ENCODE measurements at regions not wholly inside any gene's neighbourhood (a gene's known extent, or its start where the extent isn't known, plus 50 kb on each side); places are given as distances from the start of the nearest gene placed in this dataset.
"Not testable (repeated sequence)": the region's sequence is repeated elsewhere in the genome, so short reads cannot be mapped to it uniquely, and the experiment has no call there.

- H3K9me3 ChIP-seq (replicated peaks in 1 of 3): no peaks in the 10 kb centered on the region
- no peak for TF ChIP-seq CTCF (IDR thresholded peaks at IDR 0.05)
- no peak for TF ChIP-seq POLR2A (IDR thresholded peaks at IDR 0.05)
- H3K4me1 ChIP-seq (replicated peaks in 1 of 2): no peaks in the 10 kb centered on the region
- intact Hi-C loops (cut with DNase I): no loop called here
- H3K36me3 ChIP-seq (replicated peaks in 1 of 2): no peaks in the 10 kb centered on the region
- no peak overlapping the region for H3K27ac ChIP-seq
- 82 to 89% (median 84%) methylated on average over 15 of the region's 15 CpGs for WGBS, 4 donors
- no peak for DNase-seq
- no peaks in the 10 kb centered on the region for H3K27me3 ChIP-seq
- no peak overlapping the region for H3K4me3 ChIP-seq
These were observed 272.5 kb downstream of the SHOX start for GRCh38 chrX:903116-903515.

GRCh38 chrX:896256-896655, 265.7 kb downstream of the SHOX start:
- no peak for DNase-seq
- Histone ChIP-seq H3K27ac (no peak overlapping the region), H3K27me3 (no peaks in the 10 kb centered on the region), H3K4me3 (no peak overlapping the region), H3K36me3 (replicated peaks in 1 of 2) (no peaks in the 10 kb centered on the region), H3K9me3 (replicated peaks in 1 of 3) (no peaks in the 10 kb centered on the region), H3K4me1 (replicated peaks in 1 of 2) (no peaks in the 10 kb centered on the region)
- intact Hi-C loops (cut with DNase I): no loop called here
- 71 to 86% (median 79%) methylated on average over 3 of the region's 3 CpGs for WGBS, 4 donors
- TF ChIP-seq POLR2A (IDR thresholded peaks at IDR 0.05) (no peak), CTCF (IDR thresholded peaks at IDR 0.05) (no peak)

GRCh38 chrX:889966-890651, 259.5 kb downstream of the SHOX start:
- TF ChIP-seq CTCF (IDR thresholded peaks at IDR 0.05) (no peak), POLR2A (IDR thresholded peaks at IDR 0.05) (no peak)
- WGBS, 4 donors: 78 to 88% (median 82%) methylated on average over 5 of the region's 5 CpGs
- no peaks in the 10 kb centered on the region for H3K27me3 ChIP-seq
- no peak overlapping the region for H3K4me3 ChIP-seq
- intact Hi-C loops (cut with DNase I): no loop called here
- no peaks in the 10 kb centered on the region for H3K4me1 ChIP-seq (replicated peaks in 1 of 2)
- no peak overlapping the region for H3K27ac ChIP-seq
- no peaks in the 10 kb centered on the region for H3K36me3 ChIP-seq (replicated peaks in 1 of 2)
- H3K9me3 ChIP-seq (replicated peaks in 1 of 3): no peaks in the 10 kb centered on the region
- no peak for DNase-seq

GRCh38 chrX:887724-888123, 257.1 kb downstream of the SHOX start:
- H3K4me1 ChIP-seq (replicated peaks in 1 of 2); intact Hi-C loops (cut with DNase I); DNase-seq; H3K27ac ChIP-seq; H3K27me3 ChIP-seq; H3K36me3 ChIP-seq (replicated peaks in 1 of 2); H3K9me3 ChIP-seq (replicated peaks in 1 of 3); H3K4me3 ChIP-seq: not testable (repeated sequence)
- 85 to 90% (median 88%) methylated on average over 13 of the region's 13 CpGs for WGBS, 4 donors

- Histone ChIP-seq H3K9me3 (replicated peaks in 1 of 3) (peaks cover 0 to 4% (median 0%) of the 10 kb centered on the region in 3 donors), H3K27me3 (no peaks in the 10 kb centered on the region), H3K36me3 (replicated peaks in 1 of 2) (no peaks in the 10 kb centered on the region), H3K4me3 (no peak overlapping the region), H3K27ac (no peak overlapping the region), H3K4me1 (replicated peaks in 1 of 2) (no peaks in the 10 kb centered on the region)
- intact Hi-C loops (cut with DNase I): no loop called here
- no peak for TF ChIP-seq CTCF (IDR thresholded peaks at IDR 0.05)
- TF ChIP-seq POLR2A (IDR thresholded peaks at IDR 0.05): no peak
- no peak for DNase-seq
- 51 to 76% (median 56%) methylated on average over 7 to 10 of the region's 10 CpGs for WGBS, 4 donors
These were observed 253.0 kb downstream of the SHOX start for GRCh38 chrX:883588-883987.

- H3K4me1 ChIP-seq (replicated peaks in 1 of 2); DNase-seq; H3K9me3 ChIP-seq (replicated peaks in 1 of 3); H3K4me3 ChIP-seq; H3K27ac ChIP-seq; intact Hi-C loops (cut with DNase I); H3K36me3 ChIP-seq (replicated peaks in 1 of 2); H3K27me3 ChIP-seq: not testable (repeated sequence)
- 49 to 63% (median 53%) methylated on average over 11 of the region's 11 CpGs for WGBS, 4 donors
These were observed 249.4 kb downstream of the SHOX start for GRCh38 chrX:879756-880698.

All from adrenal gland (tissue), 9 donors.